Progenitor cell of endocrine pancreas (in vitro differentiated cells): ENCODE measurements at regions not wholly inside any gene's neighbourhood (a gene's known extent, or its start where the extent isn't known, plus 50 kb on each side); places are given as distances from the start of the nearest gene placed in this dataset.

Source experiments
- DNase-seq: peaks from one replicate; pipeline ENCODE4 v3.0.0; 2021; ENCODE audit warnings: low spot score; ENCODE audit not compliant: unreplicated experiment
- H3K27ac Mint-ChIP-seq: 2 replicates; pipeline ENCODE4 v1.8.0; 2021; ENCODE audit warnings: mild to moderate bottlenecking, moderate library complexity, mixed read lengths
- H3K27me3 Mint-ChIP-seq: 2 replicates; pipeline ENCODE4 v1.8.0; 2021; ENCODE audit warnings: mixed read lengths
- H3K36me3 Mint-ChIP-seq: 2 replicates; pipeline ENCODE4 v1.8.0; 2022; ENCODE audit warnings: mixed read lengths; ENCODE audit not compliant: insufficient read depth
- H3K4me1 Mint-ChIP-seq: 2 replicates; pipeline ENCODE4 v1.8.0; 2021; ENCODE audit warnings: low read depth, mixed read lengths
- H3K4me3 Mint-ChIP-seq: 2 replicates; pipeline ENCODE4 v1.8.0; 2021; ENCODE audit warnings: low read depth, mild to moderate bottlenecking, moderate library complexity, mixed read lengths
- H3K9me3 Mint-ChIP-seq: 2 replicates; pipeline ENCODE4 v1.8.0; 2021; ENCODE audit warnings: low read depth, mixed read lengths
- TF ChIP-seq, protein P1 (sequence below): fragments of 200-600 bp; sonication (generic); IDR thresholded peaks from one replicate; pipeline ENCODE4 v1.5.0; 2021; ENCODE audit warnings: antibody characterized with exemption, mild to moderate bottlenecking; ENCODE audit not compliant: unreplicated experiment

GRCh38 chr14:97298736-97299135 lies 501.6 kb downstream of the VRK1 start:
- Mint-ChIP-seq H3K27ac (no peak overlapping the region), H3K9me3 (no peaks in the 10 kb centered on the region), H3K4me1 (no peaks in the 10 kb centered on the region), H3K4me3 (no peak overlapping the region), H3K27me3 (peaks cover 22% of the 10 kb centered on the region), H3K36me3 (no peaks in the 10 kb centered on the region)
- TF ChIP-seq, protein P1, sequence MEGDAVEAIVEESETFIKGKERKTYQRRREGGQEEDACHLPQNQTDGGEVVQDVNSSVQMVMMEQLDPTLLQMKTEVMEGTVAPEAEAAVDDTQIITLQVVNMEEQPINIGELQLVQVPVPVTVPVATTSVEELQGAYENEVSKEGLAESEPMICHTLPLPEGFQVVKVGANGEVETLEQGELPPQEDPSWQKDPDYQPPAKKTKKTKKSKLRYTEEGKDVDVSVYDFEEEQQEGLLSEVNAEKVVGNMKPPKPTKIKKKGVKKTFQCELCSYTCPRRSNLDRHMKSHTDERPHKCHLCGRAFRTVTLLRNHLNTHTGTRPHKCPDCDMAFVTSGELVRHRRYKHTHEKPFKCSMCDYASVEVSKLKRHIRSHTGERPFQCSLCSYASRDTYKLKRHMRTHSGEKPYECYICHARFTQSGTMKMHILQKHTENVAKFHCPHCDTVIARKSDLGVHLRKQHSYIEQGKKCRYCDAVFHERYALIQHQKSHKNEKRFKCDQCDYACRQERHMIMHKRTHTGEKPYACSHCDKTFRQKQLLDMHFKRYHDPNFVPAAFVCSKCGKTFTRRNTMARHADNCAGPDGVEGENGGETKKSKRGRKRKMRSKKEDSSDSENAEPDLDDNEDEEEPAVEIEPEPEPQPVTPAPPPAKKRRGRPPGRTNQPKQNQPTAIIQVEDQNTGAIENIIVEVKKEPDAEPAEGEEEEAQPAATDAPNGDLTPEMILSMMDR: no peak
- no peak for DNase-seq

DNA sequence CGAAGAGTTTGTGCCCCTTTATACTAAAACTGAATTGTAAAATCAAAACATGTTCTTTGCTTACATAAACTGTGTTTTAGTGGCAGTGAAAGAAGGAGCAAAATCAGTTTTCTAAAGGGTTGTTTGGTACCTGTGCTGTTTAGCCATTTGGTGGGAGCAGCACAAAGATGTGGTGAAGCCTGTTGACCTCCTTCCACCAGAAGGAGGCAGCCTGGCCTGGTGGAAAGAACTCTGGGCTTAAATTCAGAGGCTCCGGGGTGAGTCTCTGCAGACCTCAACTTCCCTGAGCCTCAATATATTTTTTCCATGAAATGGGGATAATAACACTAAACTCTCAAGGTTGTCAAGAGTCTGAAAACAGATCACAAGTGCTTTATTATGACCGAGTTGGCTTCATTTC lies 502.5 kb downstream of the VRK1 start:
- TF ChIP-seq, protein P1: peak; percentile 43
- H3K27me3 Mint-ChIP-seq: peaks cover 19% of the 10 kb centered on the region
- no peaks in the 10 kb centered on the region for H3K9me3 Mint-ChIP-seq
- H3K27ac Mint-ChIP-seq: no peak overlapping the region
- no peaks in the 10 kb centered on the region for H3K4me1 Mint-ChIP-seq
- no peaks in the 10 kb centered on the region for H3K36me3 Mint-ChIP-seq
- DNase-seq: no peak
- H3K4me3 Mint-ChIP-seq: no peak overlapping the region

- Mint-ChIP-seq H3K27ac (no peak overlapping the region), H3K4me3 (no peak overlapping the region), H3K4me1 (no peaks in the 10 kb centered on the region), H3K9me3 (no peaks in the 10 kb centered on the region), H3K27me3 (peaks cover 15% of the 10 kb centered on the region), H3K36me3 (no peaks in the 10 kb centered on the region)
- DNase-seq: no peak
- TF ChIP-seq, protein P1: no peak
These were observed 504.9 kb downstream of the VRK1 start for GRCh38 chr14:97301931-97302559.

GRCh38 chr14:97306133-97306759 lies 509.1 kb downstream of the VRK1 start:
- no peaks in the 10 kb centered on the region for H3K4me1 Mint-ChIP-seq
- H3K27me3 Mint-ChIP-seq: peaks cover 7% of the 10 kb centered on the region
- DNase-seq: no peak
- H3K27ac Mint-ChIP-seq: no peak overlapping the region
- TF ChIP-seq, protein P1: no peak
- H3K4me3 Mint-ChIP-seq: no peak overlapping the region
- H3K36me3 Mint-ChIP-seq: no peaks in the 10 kb centered on the region
- peaks cover 4% of the 10 kb centered on the region for H3K9me3 Mint-ChIP-seq

DNA sequence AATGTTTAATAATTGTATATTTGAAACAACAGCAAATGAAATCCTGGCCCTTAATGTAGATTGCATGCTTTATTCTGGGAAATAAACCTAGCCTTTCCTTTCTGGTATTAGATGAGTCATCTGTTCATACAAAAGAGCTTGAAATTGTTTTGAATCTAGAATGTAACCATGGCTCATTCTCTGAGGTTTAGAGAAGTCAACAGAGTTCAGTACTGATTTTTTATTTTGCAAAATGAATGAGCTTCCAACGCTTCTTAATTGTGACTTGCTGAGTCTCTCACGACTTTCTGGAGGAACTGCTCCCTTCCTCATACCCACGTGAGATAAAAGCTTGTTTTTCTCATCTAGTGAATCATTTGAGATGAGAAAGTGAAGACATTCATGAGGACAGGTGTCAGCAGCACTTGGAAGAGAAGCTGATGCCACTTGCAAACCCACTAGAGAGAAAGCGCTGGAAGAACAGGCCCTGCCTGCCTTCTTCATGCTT lies 509.6 kb downstream of the VRK1 start:
- Mint-ChIP-seq H3K27me3 (peaks cover 7% of the 10 kb centered on the region), H3K4me3 (no peak overlapping the region), H3K27ac (no peak overlapping the region), H3K4me1 (no peaks in the 10 kb centered on the region), H3K36me3 (no peaks in the 10 kb centered on the region), H3K9me3 (peaks cover 4% of the 10 kb centered on the region)
- TF ChIP-seq, protein P1: no peak
- DNase-seq: no peak
